8988T (cell line): ENCODE measurements at regions not wholly inside any gene's neighbourhood (a gene's known extent, or its start where the extent isn't known, plus 50 kb on each side); places are given as distances from the start of the nearest gene placed in this dataset.

Experiments used
- DNase-seq: peaks from one replicate; pipeline ENCODE4 v3.0.0; 2011

DNA sequence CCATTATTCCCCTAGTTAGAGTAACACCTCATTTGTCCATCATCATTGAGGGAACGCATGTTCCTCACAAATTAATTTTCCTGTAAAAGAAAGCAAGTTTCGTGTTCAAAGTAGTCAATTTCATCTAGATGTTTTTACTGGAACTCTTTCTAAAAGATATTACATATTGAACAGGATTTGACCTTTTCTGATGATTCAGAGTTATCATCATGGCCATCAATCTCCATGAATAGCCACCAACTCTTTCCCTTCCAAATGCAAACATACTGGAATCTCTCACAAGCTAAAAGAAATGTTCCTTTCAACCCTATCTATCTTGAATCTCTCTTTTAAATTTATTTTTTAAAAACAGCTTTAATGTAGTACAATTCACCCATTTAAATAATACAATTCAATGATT, 263.1 kb upstream of the FAR2 start:
- no peak for DNase-seq

GRCh38 chr12:28887461-28887990, 261.6 kb upstream of the FAR2 start:
- no peak for DNase-seq

DNA sequence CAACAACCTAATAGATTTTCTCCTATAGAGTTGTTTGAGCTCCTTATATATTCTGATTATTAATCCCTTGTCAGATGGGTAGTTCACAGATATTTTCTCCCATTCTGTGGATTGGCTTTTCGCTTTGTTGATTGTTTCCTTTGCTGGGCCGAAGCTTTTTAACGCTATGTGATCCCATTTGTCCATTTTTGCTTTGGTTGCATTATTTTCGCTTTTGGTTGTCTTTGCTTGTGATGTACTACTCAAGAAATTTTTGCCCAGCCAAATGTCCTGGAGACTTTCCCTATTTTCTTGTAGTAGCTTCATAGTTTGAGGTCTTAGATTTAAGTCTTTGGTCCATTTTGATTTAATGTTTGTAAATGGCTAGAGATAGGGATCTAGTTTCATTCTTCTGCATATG, 258.4 kb upstream of the FAR2 start:
- no peak for DNase-seq

- no peak for DNase-seq
Observed at GRCh38 chr12:28891126-28891525, 258.0 kb upstream of the FAR2 start.

DNA sequence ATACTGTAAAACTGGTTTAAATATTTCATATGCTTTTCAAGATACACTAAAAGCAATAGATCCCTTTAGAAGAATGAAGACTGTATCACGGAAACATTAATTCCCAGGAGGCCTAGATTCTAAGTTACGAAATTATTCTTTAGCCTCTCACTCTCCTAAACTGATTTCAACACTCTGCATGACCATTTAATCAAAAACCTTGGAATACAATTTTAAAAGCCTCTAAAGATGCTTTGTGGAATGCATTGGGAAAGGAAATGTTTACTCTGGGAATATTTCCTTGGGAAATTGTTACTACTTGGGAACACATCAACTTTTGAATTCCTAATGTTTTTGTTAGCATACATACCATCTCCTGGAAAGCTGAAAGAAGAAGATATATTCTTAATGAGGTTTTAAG, 255.7 kb upstream of the FAR2 start:
- DNase-seq = no peak

DNA sequence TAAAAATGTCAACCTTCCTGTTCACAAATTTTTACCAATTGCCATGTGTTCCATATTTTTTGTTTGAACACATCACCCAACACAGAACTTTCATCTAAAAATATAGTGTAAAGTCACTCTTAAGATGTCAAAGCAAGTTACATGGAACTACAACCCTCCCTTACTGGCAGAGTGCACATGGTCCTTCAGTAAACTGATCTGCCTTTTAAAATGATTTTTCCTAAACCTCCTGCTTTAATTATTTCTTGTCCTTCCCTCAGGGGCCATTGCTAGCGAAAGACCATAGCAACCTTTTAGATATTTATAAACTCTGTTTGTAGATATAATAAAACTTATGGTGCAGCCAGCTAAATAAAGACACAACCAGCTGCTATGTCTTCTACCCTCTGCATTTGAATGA, 255.2 kb upstream of the FAR2 start:
- DNase-seq = no peak

DNA sequence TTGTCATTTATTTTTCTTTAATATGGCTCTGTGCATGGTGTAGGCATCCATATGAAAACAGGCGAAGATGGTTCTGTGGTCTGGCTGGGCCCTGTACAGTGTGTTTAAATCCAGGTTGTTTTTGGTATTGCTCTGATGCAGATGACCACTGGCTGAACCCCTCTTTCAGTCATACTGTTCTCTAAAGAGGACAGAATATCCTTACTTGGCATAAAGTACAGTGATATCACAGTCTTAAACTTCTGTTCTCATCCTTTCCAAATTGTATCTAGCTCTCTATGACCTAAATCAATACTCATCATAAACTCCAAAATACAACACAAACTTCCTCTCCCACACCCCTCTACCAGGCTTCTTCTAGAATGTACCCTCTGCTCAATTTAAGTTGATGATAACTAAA, 252.7 kb upstream of the FAR2 start:
- no peak for DNase-seq

DNA sequence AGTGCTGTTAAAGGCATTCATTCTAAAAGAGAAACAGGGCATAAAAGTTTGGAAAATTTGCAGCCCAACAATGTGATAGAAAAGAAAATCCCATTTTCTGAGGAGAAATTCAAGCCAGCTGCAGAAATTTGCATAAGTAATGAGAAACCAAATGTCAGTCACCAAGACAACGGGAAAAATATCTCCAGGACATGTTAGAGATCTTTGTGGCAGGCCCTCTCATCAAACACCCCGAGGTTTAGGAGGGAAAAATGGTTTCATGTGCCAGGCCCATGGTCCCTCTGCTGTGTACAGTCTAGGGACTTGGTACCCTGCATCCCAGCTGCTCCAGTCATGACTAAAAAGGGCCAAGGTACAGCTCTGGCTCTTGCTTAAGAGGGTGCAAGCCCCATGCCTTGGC, 251.0 kb upstream of the FAR2 start:
- DNase-seq = no peak

GRCh38 chr12:28899951-28900350, 249.1 kb upstream of the FAR2 start:
- no peak for DNase-seq

DNA sequence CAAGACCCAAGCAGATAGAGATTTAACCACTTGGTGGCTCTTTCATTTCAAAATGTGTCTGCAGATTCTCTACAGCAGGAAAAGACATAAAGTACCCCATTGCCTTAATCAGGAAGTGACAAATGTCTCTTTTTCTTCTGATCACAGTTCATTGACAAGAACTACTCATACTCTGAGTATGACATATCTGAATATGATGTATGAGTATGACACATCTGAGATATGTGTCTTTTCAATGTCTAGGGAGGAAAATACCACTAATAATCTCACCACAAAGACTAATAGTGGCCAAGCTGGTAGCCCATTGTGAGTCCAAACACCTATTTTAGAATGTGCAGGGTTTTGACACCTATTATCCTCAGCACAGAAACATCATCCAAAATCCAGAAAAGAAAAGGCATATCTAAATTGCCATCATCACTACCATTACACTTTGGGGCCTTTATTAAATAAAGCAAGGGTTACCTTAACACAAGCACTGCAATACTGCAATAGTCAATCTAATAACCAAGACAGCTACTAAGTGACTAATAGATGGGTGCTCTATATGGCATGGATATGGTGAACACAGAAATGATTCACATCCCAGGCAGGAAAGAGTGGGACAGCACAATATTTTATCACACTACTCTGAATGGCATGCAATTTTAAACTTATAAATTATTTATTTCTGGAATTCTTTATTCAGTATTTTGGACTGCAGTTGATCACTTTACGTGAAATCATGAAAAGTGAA, 243.7 kb upstream of the FAR2 start:
- DNase-seq = no peak

GRCh38 chr12:28908646-28909045, 240.4 kb upstream of the FAR2 start:
- DNase-seq = no peak

DNA sequence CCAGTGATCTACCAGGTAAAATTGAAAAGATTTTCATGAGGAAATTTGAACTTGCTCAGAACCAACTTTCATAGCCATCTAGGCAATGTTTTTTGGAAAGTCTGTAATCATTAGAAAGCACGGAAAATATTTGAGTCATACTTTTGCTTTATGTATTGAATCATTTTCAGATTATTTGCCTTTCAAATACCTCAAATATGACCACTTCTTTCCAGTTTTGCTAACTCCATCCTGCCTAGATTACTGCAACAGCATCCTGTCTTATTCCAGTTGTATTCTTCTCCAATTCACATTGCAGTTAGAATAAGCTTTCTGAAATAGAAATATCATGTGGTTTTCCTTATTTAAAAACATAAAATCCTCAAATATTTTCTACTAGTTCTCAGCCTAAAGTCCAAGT, 239.8 kb upstream of the FAR2 start:
- no peak for DNase-seq

- no peak for DNase-seq
Observed at GRCh38 chr12:28925719-28926376, 223.2 kb upstream of the FAR2 start.

DNA sequence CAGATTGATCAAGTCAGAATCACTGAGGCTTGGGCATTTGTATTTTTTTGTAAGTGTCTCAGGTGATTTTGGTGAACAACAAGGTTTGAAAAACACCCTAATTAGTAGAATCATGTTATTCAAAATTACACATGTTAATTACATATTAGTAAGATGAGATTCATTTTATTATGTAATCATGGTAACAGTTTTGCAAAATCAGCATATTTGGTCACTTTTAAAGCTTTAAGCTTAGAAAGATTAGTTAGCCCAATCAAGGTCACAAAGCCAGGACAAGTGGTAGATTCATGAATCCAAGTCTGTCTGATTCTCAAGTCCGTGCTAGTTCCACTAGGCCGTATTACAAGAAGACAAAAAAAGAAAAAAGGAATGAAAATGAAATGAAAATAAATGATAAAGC, 218.4 kb upstream of the FAR2 start:
- no peak for DNase-seq

DNA sequence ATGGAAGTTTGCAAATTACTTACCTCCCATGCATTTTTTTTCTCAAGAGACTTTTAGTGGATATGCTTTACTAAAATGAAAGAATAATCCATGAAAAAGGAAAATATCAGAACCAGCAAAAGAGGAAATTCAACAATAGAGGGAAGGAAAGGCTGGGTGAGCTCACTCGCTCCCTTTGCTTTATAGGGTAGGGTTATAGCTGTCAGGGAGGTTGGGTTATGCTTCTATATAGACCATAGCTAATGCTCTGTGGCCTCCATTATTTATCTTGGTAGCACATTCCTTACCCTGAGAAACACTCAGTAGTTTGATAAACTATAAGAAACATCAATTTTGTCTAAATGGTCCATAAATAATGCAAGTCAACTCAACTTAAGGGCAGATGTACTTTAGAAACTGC, 215.9 kb upstream of the FAR2 start:
- DNase-seq = no peak

GRCh38 chr12:28933864-28934527, 215.1 kb upstream of the FAR2 start:
- DNase-seq = no peak

GRCh38 chr12:28936221-28936620, 212.9 kb upstream of the FAR2 start:
- DNase-seq = no peak

- DNase-seq = no peak
Observed at GRCh38 chr12:28936711-28937110, 212.4 kb upstream of the FAR2 start.

- DNase-seq = no peak
Observed at GRCh38 chr12:28937196-28937595, 211.9 kb upstream of the FAR2 start.

DNA sequence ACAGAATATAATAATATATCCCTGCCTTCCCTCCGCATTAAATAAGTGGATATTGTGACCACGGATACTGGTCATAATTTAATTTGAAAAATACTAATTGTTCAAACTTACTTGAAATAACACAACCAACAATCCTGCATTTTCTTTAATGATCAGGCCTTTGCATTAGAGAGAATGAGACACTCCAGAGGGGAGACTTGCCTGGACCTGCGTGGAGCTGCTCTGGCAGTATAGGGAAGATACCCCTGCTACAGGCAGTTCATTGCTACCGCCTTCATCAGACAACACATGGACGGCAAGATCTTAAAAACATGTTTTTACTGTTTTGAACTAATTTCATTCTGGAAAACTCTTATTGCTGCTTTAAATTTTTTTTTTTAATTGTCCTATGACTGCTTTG, 211.0 kb upstream of the FAR2 start:
- no peak for DNase-seq

DNA sequence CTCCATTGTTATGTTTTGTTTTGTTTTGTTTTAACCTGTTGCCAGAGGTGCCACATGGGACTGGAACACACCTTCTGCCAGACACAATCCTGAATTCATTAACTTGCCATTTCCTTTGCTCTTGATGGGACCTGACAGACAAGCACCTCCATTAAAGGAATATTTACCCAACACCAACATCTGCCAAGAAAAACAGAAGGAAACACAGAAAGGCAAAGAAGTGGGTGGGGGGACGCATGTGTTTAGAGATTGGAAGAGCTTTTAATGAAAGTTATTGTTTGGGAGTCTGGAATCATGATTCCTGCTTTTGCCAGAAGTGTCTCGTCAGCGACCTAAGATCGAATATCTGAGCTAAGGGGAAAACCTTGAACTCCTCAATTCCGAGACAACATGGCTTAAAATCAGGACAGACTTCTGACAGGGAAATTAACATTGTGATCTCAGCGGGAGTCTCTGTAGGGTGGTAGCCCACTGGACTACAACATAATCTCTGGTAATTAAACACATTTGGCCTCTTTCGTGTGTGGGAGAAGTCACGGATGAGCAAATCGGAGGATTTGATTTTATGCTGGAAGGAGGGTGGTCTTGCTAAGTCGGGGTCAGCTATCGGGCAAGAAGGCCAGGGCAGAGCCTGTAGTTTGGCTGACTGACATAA, 210.4 kb upstream of the FAR2 start:
- DNase-seq = no peak

DNA sequence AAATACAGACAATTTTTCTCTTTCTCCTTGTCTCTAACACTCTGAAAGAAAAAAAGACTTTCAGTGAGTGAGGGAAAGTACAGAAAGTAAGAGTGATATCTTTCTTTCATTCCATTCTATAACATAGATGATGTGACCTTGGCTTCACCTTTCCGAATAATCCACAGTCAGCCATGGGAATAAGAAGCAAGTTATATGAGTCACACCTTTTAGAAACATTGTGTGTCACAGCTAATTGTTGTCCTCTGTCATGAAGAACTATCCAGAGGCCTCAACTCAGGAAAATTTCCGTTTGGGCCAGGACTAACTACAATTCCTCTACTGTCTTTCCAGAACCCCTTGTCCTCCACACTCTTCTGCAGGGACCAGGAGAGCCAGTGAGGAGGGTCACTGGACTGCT, 209.7 kb upstream of the FAR2 start:
- DNase-seq = no peak

DNA sequence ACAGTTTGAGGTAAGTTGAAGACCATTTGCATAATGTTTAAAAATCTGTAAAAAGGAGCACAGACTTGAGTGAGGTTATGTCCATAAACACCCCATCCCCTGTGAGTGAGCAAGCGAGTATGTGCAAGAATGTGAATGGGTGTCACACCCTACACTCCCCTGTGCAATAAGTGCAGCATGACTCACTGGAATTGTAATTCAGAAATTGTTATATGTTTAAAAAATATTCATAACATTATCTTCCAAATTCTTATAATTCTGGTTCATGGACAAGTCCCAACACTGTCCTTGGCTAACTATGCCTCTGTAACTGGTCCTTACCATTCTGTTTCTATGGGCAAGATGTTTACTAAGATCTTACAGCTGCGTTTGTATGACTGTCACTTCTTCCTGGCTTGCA, 207.8 kb upstream of the FAR2 start:
- DNase-seq = no peak

- no peak for DNase-seq
Observed at GRCh38 chr12:28946361-28946760, 202.7 kb upstream of the FAR2 start.
